MCF 10A (cell line): ENCODE measurements at regions not wholly inside any gene's neighbourhood (a gene's known extent, or its start where the extent isn't known, plus 50 kb on each side); places are given as distances from the start of the nearest gene placed in this dataset.

Source experiments
- BruUV-seq: library from RNA; stranded (reverse); fragments of 400-500 nt; replicated peaks from 2 replicates; lab custom pipeline; 2021; lab: Mats Ljungman, UMichigan
- CTCF ChIA-PET: fragments of 300-600 bp; sonication (Branson Sonifier 250); formaldehyde crosslinking; extraction: SDS; loops from one replicate; lab custom pipeline; 2021; ENCODE audit warnings: antibody characterized with exemption, inconsistent platforms; lab: Yijun Ruan, JAX
- POLR2A ChIA-PET: fragments of 300-600, 350-650 bp; sonication (Branson Sonifier 250); formaldehyde crosslinking; extraction: SDS; loops from one replicate; lab custom pipeline; 2020; ENCODE audit warnings: antibody characterized with exemption, inconsistent platforms; lab: Yijun Ruan, JAX
- DNase-seq: peaks from one replicate; pipeline ENCODE4 v3.0.0-alpha.2; 2018; ENCODE audit not compliant: unreplicated experiment
- H3K27ac Mint-ChIP-seq: one replicate; pipeline ENCODE4 v1.8.0; 2022; ENCODE audit warnings: mild to moderate bottlenecking, low read depth, mixed read lengths; ENCODE audit not compliant: unreplicated experiment
- H3K27me3 Mint-ChIP-seq: one replicate; pipeline ENCODE4 v1.8.0; 2022; ENCODE audit warnings: mixed read lengths; ENCODE audit not compliant: insufficient read depth, unreplicated experiment
- H3K36me3 Mint-ChIP-seq: one replicate; pipeline ENCODE4 v1.8.0; 2022; ENCODE audit warnings: mild to moderate bottlenecking, moderate library complexity, mixed read lengths; ENCODE audit not compliant: insufficient read depth, unreplicated experiment
- H3K4me1 Mint-ChIP-seq: one replicate; pipeline ENCODE4 v1.8.0; 2022; ENCODE audit warnings: mixed read lengths; ENCODE audit not compliant: insufficient read depth, unreplicated experiment
- H3K4me3 Mint-ChIP-seq: one replicate; pipeline ENCODE4 v1.8.0; 2022; ENCODE audit warnings: mild to moderate bottlenecking, moderate library complexity, mixed read lengths; ENCODE audit not compliant: unreplicated experiment
- H3K9me3 Mint-ChIP-seq: one replicate; pipeline ENCODE4 v1.8.0; 2022; ENCODE audit warnings: mixed read lengths; ENCODE audit not compliant: unreplicated experiment
- CTCF ChIP-seq: fragments of 200-600 bp; IDR thresholded peaks from one replicate; pipeline ENCODE4 v1.8.0; 2022; ENCODE audit warnings: antibody characterized with exemption, mild to moderate bottlenecking; ENCODE audit not compliant: unreplicated experiment
- intact Hi-C: fragments of 100-400 bp; cut with micrococcal nuclease; formaldehyde crosslinking; loops from 2 replicates; pipeline ENCODE4 v1.14.1; 2022

- Mint-ChIP-seq H3K4me3 (no peak overlapping the region), H3K27me3 (peaks cover 49% of the 10 kb centered on the region), H3K9me3 (peaks cover 6% of the 10 kb centered on the region), H3K36me3 (no peaks in the 10 kb centered on the region), H3K4me1 (no peaks in the 10 kb centered on the region), H3K27ac (no peak overlapping the region)
- CTCF ChIA-PET, result interaction anchor here (0.5 to 4.7 kb wide), 20 partner anchors 8 to 599 kb away, joined by 3 to 81 read pairs (median 5); partner anchors contain the start of gene RAMP3
- no peak for TF ChIP-seq CTCF
- intact Hi-C loops, result no loop called here
- no TSS peak for BruUV-seq
- POLR2A ChIA-PET, result no interaction called here
- DNase-seq, result no peak
Observed at GRCh38 chr7:45259227-45259596, 101.6 kb downstream of the RAMP3 start.

GRCh38 chr7:45259966-45260646 lies 102.5 kb downstream of the RAMP3 start:
- ChIA-PET POLR2A (no interaction called here), CTCF (interaction anchor here (0.6 to 4.7 kb wide), 35 partner anchors 9 to 1923 kb away, joined by 3 to 81 read pairs (median 4); partner anchors contain the start of gene RAMP3)
- intact Hi-C loops, result loop anchor here (1.0 kb wide), 2 partner anchors 106 to 594 kb away; no protein-coding TSS in a partner anchor
- no TSS peak for BruUV-seq
- TF ChIP-seq CTCF, result peak; percentile 99
- Mint-ChIP-seq H3K27ac (no peak overlapping the region), H3K36me3 (no peaks in the 10 kb centered on the region), H3K4me1 (no peaks in the 10 kb centered on the region), H3K27me3 (peaks cover 50% of the 10 kb centered on the region), H3K4me3 (no peak overlapping the region), H3K9me3 (peaks cover 6% of the 10 kb centered on the region)
- DNase-seq, result peak; percentile 44

- CTCF ChIA-PET, result no interaction called here
- H3K27ac Mint-ChIP-seq, result no peak overlapping the region
- BruUV-seq, result no TSS peak
- no peaks in the 10 kb centered on the region for H3K4me1 Mint-ChIP-seq
- intact Hi-C loops, result no loop called here
- peaks cover 6% of the 10 kb centered on the region for H3K9me3 Mint-ChIP-seq
- POLR2A ChIA-PET, result no interaction called here
- peaks cover 74% of the 10 kb centered on the region for H3K27me3 Mint-ChIP-seq
- no peak overlapping the region for H3K4me3 Mint-ChIP-seq
- no peaks in the 10 kb centered on the region for H3K36me3 Mint-ChIP-seq
- peak; percentile 8 for DNase-seq
- TF ChIP-seq CTCF, result no peak
Observed at GRCh38 chr7:45267262-45267661, 109.7 kb downstream of the RAMP3 start.

GRCh38 chr7:45268013-45268412 lies 110.4 kb downstream of the RAMP3 start:
- intact Hi-C loops, result no loop called here
- peaks cover 78% of the 10 kb centered on the region for H3K27me3 Mint-ChIP-seq
- DNase-seq, result no peak
- POLR2A ChIA-PET, result no interaction called here
- H3K4me1 Mint-ChIP-seq, result no peaks in the 10 kb centered on the region
- H3K4me3 Mint-ChIP-seq, result no peak overlapping the region
- no peak overlapping the region for H3K27ac Mint-ChIP-seq
- peaks cover 5% of the 10 kb centered on the region for H3K9me3 Mint-ChIP-seq
- no peak for TF ChIP-seq CTCF
- CTCF ChIA-PET, result no interaction called here
- no TSS peak for BruUV-seq
- H3K36me3 Mint-ChIP-seq, result no peaks in the 10 kb centered on the region
